ENCODE measurements at regions not wholly inside any gene's neighbourhood (a gene's known extent, or its start where the extent isn't known, plus 50 kb on each side); places are given as distances from the start of the nearest gene placed in this dataset.

GRCh38 chr7:159281573-159281972, 136.9 kb upstream of the VIPR2 start (continued):
- TF ChIP-seq ZNF513 (CRISPR knock-in tag; conservative IDR thresholded peaks at IDR 0.05), result no peak
- no peak for TF ChIP-seq NR3C1 (CRISPR knock-in tag; IDR thresholded peaks at IDR 0.05)
- TF ChIP-seq SMYD3 (CRISPR knock-in tag; IDR thresholded peaks at IDR 0.05), result no peak
- no peak for TF ChIP-seq ZNF296 (CRISPR knock-in tag; conservative IDR thresholded peaks at IDR 0.05)
- no peak for TF ChIP-seq MLXIP (CRISPR knock-in tag; IDR thresholded peaks at IDR 0.05; ENCODE audit: borderline replicate concordance)

- Histone ChIP-seq H3K36me3 (replicated peaks in 1 of 2; ENCODE audit: control insufficient read depth in 1 of 2, insufficient read depth in 2 of 2, low read length in 2 of 2) (no peaks in the 10 kb centered on the region), H3K9me3 (ENCODE audit: low read length) (peaks cover 6% of the 10 kb centered on the region; the same call in 1 of the 2 replicates), H2AFZ (ENCODE audit: low read length) (no peak overlapping the region), H3K27me3 (ENCODE audit: control insufficient read depth in 1 of 2, insufficient read depth in 2 of 2, low read length in 2 of 2) (no peaks in the 10 kb centered on the region), H3K79me2 (ENCODE audit: insufficient read depth, low read length) (no peaks in the 10 kb centered on the region), H4K20me1 (ENCODE audit: insufficient read depth, low read length) (no peaks in the 10 kb centered on the region), H3K9ac (ENCODE audit: insufficient read depth, low read depth, low read length) (no peak overlapping the region), H3K4me1 (ENCODE audit: insufficient read depth, low read length) (no peaks in the 10 kb centered on the region), H3K4me2 (ENCODE audit: low read depth, low read length) (no peak overlapping the region), H3K4me3 (replicated peaks in 1 of 3; ENCODE audit: insufficient read depth in 1 of 3, low read depth in 2 of 3, low read length in 3 of 3) (no peak overlapping the region), H3K27ac (ENCODE audit: extremely low read length, insufficient read depth, low read length) (no peak overlapping the region)
- DNase-seq (ENCODE audit: low spot score), result no peak
- 0% methylated on average over 3 of the region's 3 CpGs for WGBS (ENCODE audit: low lambda C conversion rate)
- ChIA-PET POLR2A (no interaction called here), CTCF (ENCODE audit: low intra/inter-chr PET ratio, low total read pairs) (no interaction called here)
- intact Hi-C loops (cut with micrococcal nuclease; ENCODE audit: unreplicated experiment) (no loop called here), in situ Hi-C loops (cut with HindIII; ENCODE audit: extremely low pct_ligation_motif_present, low pct_unique_long_range_greater_than_20kb) (no loop called here)
- no TSS peak for BruUV-seq (replicated peaks)
- ATAC-seq, result no peak
- no peak for FAIRE-seq
- TF ChIP-seq ZBTB10 (CRISPR knock-in tag; IDR thresholded peaks at IDR 0.05; ENCODE audit: borderline replicate concordance), result no peak
- no peak for TF ChIP-seq HDAC6 (IDR thresholded peaks at IDR 0.05; ENCODE audit: low read depth, low read length)
- no peak for TF ChIP-seq ZNF598 (CRISPR knock-in tag; IDR thresholded peaks at IDR 0.05; ENCODE audit: borderline replicate concordance)
- TF ChIP-seq IKZF4 (CRISPR knock-in tag; IDR thresholded peaks at IDR 0.05; ENCODE audit: borderline replicate concordance, low read depth, not compliant biosample characterization), result no peak
- TF ChIP-seq ZNF777 (CRISPR knock-in tag; IDR thresholded peaks at IDR 0.05), result no peak
- no peak for TF ChIP-seq SNAPC4 (CRISPR knock-in tag; IDR thresholded peaks at IDR 0.05)
Observed at GRCh38 chr7:159280008-159280407, 135.3 kb upstream of the VIPR2 start.
